Cerebellar cortex (tissue), 1 donor: ENCODE measurements at regions not wholly inside any gene's neighbourhood (a gene's known extent, or its start where the extent isn't known, plus 50 kb on each side); places are given as distances from the start of the nearest gene placed in this dataset.
A peak's percentile ranks its signal among the peaks of the same experiment; 100 is the strongest.
"Not testable (repeated sequence)": the region's sequence is repeated elsewhere in the genome, so short reads cannot be mapped to it uniquely, and the experiment has no call there.

Experiments
- DNase-seq: peaks from one replicate; pipeline ENCODE4 v3.0.0-alpha.2; 2015; ENCODE audit warnings: low spot score

GRCh38 chr6:112511441-112511840 lies 164.3 kb downstream of the RFPL4B start:
- DNase-seq: no peak

- no peak for DNase-seq
These were observed 166.0 kb downstream of the RFPL4B start for GRCh38 chr6:112513175-112513574.

GRCh38 chr6:112522587-112522986 lies 175.5 kb downstream of the RFPL4B start:
- no peak for DNase-seq

GRCh38 chr6:112524071-112524470 lies 176.9 kb downstream of the RFPL4B start:
- no peak for DNase-seq

- DNase-seq: no peak
These were observed 178.6 kb downstream of the RFPL4B start for GRCh38 chr6:112525749-112526148.

- DNase-seq: no peak
These were observed 179.5 kb downstream of the RFPL4B start for GRCh38 chr6:112526594-112526993.

GRCh38 chr6:112528306-112528705 lies 181.2 kb downstream of the RFPL4B start:
- DNase-seq: not testable (repeated sequence)

GRCh38 chr6:112535816-112536215 lies 188.7 kb downstream of the RFPL4B start:
- DNase-seq: no peak

- no peak for DNase-seq
These were observed 192.2 kb downstream of the RFPL4B start for GRCh38 chr6:112539355-112539754.

GRCh38 chr6:112541847-112542246 lies 194.7 kb downstream of the RFPL4B start:
- not testable (repeated sequence) for DNase-seq

- not testable (repeated sequence) for DNase-seq
These were observed 200.4 kb downstream of the RFPL4B start for GRCh38 chr6:112547321-112548085.

GRCh38 chr6:112549749-112550148 lies 202.6 kb downstream of the RFPL4B start:
- no peak for DNase-seq

- DNase-seq: no peak
These were observed 210.3 kb downstream of the RFPL4B start for GRCh38 chr6:112557435-112557834.

- DNase-seq: no peak
These were observed 210.8 kb downstream of the RFPL4B start for GRCh38 chr6:112557961-112558360.

- DNase-seq: no peak
These were observed 213.5 kb downstream of the RFPL4B start for GRCh38 chr6:112560651-112561050.

GRCh38 chr6:112562301-112563231 lies 215.4 kb downstream of the RFPL4B start:
- no peak for DNase-seq

GRCh38 chr6:112563368-112563767 lies 216.2 kb downstream of the RFPL4B start:
- DNase-seq: no peak

GRCh38 chr6:112568066-112568465 lies 220.9 kb downstream of the RFPL4B start:
- DNase-seq: no peak

GRCh38 chr6:112571488-112572270 lies 224.5 kb downstream of the RFPL4B start:
- peak; percentile 10 for DNase-seq

GRCh38 chr6:112574190-112574589 lies 227.1 kb downstream of the RFPL4B start:
- DNase-seq: no peak

GRCh38 chr6:112575309-112575834 lies 228.2 kb downstream of the RFPL4B start:
- DNase-seq: no peak

- no peak for DNase-seq
These were observed 229.3 kb downstream of the RFPL4B start for GRCh38 chr6:112576423-112576822.
